Keratinocyte (primary cell): ENCODE measurements at regions not wholly inside any gene's neighbourhood (a gene's known extent, or its start where the extent isn't known, plus 50 kb on each side); places are given as distances from the start of the nearest gene placed in this dataset.

ENCODE experiments used
- DNase-seq: peaks from one replicate; pipeline ENCODE4 v3.0.0-alpha.2; 2011; ENCODE audit warnings: low read depth, missing footprints, low spot score
- FAIRE-seq: peaks from 2 replicates; lab custom pipeline; 2011; peaks lifted over from hg19 to GRCh38; lab: Jason Lieb, UNC
- H2AFZ ChIP-seq: 2 replicates; pipeline ENCODE4 v1.6.0; 2012; ENCODE audit warnings: low read length, control low read depth, inconsistent platforms; ENCODE audit not compliant: control insufficient read depth
- H3K27ac ChIP-seq: 2 replicates; pipeline ENCODE4 v1.5.1; 2011; ENCODE audit warnings: low read length; ENCODE audit not compliant: control insufficient read depth, insufficient read depth
- H3K27me3 ChIP-seq: 3 replicates; pipeline ENCODE4 v1.6.0; 2011; ENCODE audit warnings: low read length; ENCODE audit not compliant: control insufficient read depth, insufficient read depth; ENCODE audit errors: extremely low read depth
- H3K36me3 ChIP-seq, 2 experiments: 2 replicates in 1 of 2; 3 replicates in 1 of 2; pipeline ENCODE4 v1.5.1; 2011; ENCODE audit warnings: low read length in 2 of 2, mild to moderate bottlenecking in 1 of 2; ENCODE audit not compliant: control insufficient read depth in 2 of 2, insufficient read depth in 2 of 2; ENCODE audit errors: extremely low read depth in 1 of 2
- H3K4me1 ChIP-seq: 3 replicates; pipeline ENCODE4 v1.5.1; 2011; ENCODE audit warnings: low read length; ENCODE audit not compliant: control insufficient read depth, insufficient read depth; ENCODE audit errors: extremely low read depth
- H3K4me2 ChIP-seq: 3 replicates; pipeline ENCODE4 v1.6.0; 2011; ENCODE audit warnings: low read depth, low read length; ENCODE audit not compliant: control insufficient read depth, insufficient read depth; ENCODE audit errors: extremely low read depth
- H3K4me3 ChIP-seq, 3 experiments: fragments of 200-600 bp in 1 of 3; sonication (generic) in 1 of 3; 2 replicates in 2 of 3; 3 replicates in 1 of 3; pipeline ENCODE4 v1.5.1; 2011 to 2016; ENCODE audit warnings: low read length in 3 of 3, mild to moderate bottlenecking in 3 of 3, control low read depth in 2 of 3, inconsistent platforms in 1 of 3, low read depth in 1 of 3, mixed read lengths in 1 of 3, mixed run types in 1 of 3, moderate library complexity in 1 of 3; ENCODE audit not compliant: control insufficient read depth in 2 of 3, insufficient read depth in 2 of 3; ENCODE audit errors: extremely low read depth in 1 of 3
- H3K79me2 ChIP-seq: 2 replicates; pipeline ENCODE4 v1.6.0; 2012; ENCODE audit warnings: low read length; ENCODE audit not compliant: control insufficient read depth, insufficient read depth
- H3K9ac ChIP-seq: 3 replicates; pipeline ENCODE4 v1.6.0; 2011; ENCODE audit warnings: low read length; ENCODE audit not compliant: control insufficient read depth, insufficient read depth; ENCODE audit errors: extremely low read depth
- H3K9me1 ChIP-seq: 3 replicates; pipeline ENCODE4 v1.6.0; 2011; ENCODE audit warnings: low read length; ENCODE audit not compliant: control insufficient read depth, insufficient read depth; ENCODE audit errors: extremely low read depth
- H3K9me3 ChIP-seq: 2 replicates; pipeline ENCODE4 v1.5.1; 2012; ENCODE audit warnings: low read depth, low read length; ENCODE audit not compliant: control insufficient read depth
- H4K20me1 ChIP-seq: 3 replicates; pipeline ENCODE4 v1.6.0; 2011; ENCODE audit warnings: low read length; ENCODE audit not compliant: control insufficient read depth, insufficient read depth; ENCODE audit errors: extremely low read depth
- CTCF ChIP-seq, 3 experiments: IDR thresholded peaks in 1 of 3; conservative IDR thresholded peaks in 1 of 3; optimal IDR thresholded peaks in 1 of 3; 2 replicates in 2 of 3; 3 replicates in 1 of 3; pipeline versions ENCODE3 to v1.5.1; 2011; ENCODE audit warnings: low read length in 3 of 3, mild to moderate bottlenecking in 3 of 3, moderate library complexity in 2 of 3, control low read depth in 1 of 3, inconsistent platforms in 1 of 3; ENCODE audit not compliant: insufficient read depth in 2 of 3; ENCODE audit errors: extremely low read depth in 1 of 3
- EZH2 ChIP-seq: IDR thresholded peaks from one replicate; pipeline ENCODE4 v1.6.1; 2012; ENCODE audit warnings: inconsistent platforms, mild to moderate bottlenecking, low read length, moderate library complexity
- dilution Hi-C: fragments of 300-500 bp; cut with MboI; formaldehyde crosslinking; loops from one replicate; pipeline ENCODE4 v1.7.0; 2020; ENCODE audit warnings: low sequenced_read_pairs; ENCODE audit not compliant: extremely low pct_ligation_motif_present

- no peak overlapping the region for H3K4me3 ChIP-seq
- dilution Hi-C loops = no loop called here
- TF ChIP-seq CTCF (optimal IDR thresholded peaks at IDR 0.05 in 1 of 3, IDR thresholded peaks at IDR 0.05 in 1 of 3, conservative IDR thresholded peaks at IDR 0.05 in 1 of 3; ENCODE audit: extremely low read depth in 1 of 3, insufficient read depth in 2 of 3, low read length in 3 of 3) (no peak), EZH2 (no peak)
- no peak overlapping the region for H3K27ac ChIP-seq
- FAIRE-seq (no peak), DNase-seq (no peak)
- H3K4me2 ChIP-seq = no peak overlapping the region
- H3K36me3 ChIP-seq = no peaks in the 10 kb centered on the region
- H3K9me3 ChIP-seq = no peaks in the 10 kb centered on the region
- H4K20me1 ChIP-seq = no peaks in the 10 kb centered on the region
- H3K4me1 ChIP-seq = peaks cover 35% of the 10 kb centered on the region
- H3K79me2 ChIP-seq = no peaks in the 10 kb centered on the region
- no peaks in the 10 kb centered on the region for H3K27me3 ChIP-seq
- no peak overlapping the region for H2AFZ ChIP-seq
- no peak overlapping the region for H3K9ac ChIP-seq
- no peaks in the 10 kb centered on the region for H3K9me1 ChIP-seq
Measured at GRCh38 chr2:207477896-207478295, 51.9 kb upstream of the CREB1 start.

- no peaks in the 10 kb centered on the region for H3K36me3 ChIP-seq
- no peak for TF ChIP-seq EZH2
- no peak for TF ChIP-seq CTCF (optimal IDR thresholded peaks at IDR 0.05 in 1 of 3, IDR thresholded peaks at IDR 0.05 in 1 of 3, conservative IDR thresholded peaks at IDR 0.05 in 1 of 3; ENCODE audit: extremely low read depth in 1 of 3, insufficient read depth in 2 of 3, low read length in 3 of 3)
- no peaks in the 10 kb centered on the region for H4K20me1 ChIP-seq
- H3K79me2 ChIP-seq = no peaks in the 10 kb centered on the region
- peaks cover 31% of the 10 kb centered on the region for H3K4me1 ChIP-seq
- H3K9me3 ChIP-seq = no peaks in the 10 kb centered on the region
- H3K9ac ChIP-seq = no peak overlapping the region
- no peak for DNase-seq
- H3K9me1 ChIP-seq = no peaks in the 10 kb centered on the region
- no peak overlapping the region for H2AFZ ChIP-seq
- no peak overlapping the region for H3K27ac ChIP-seq
- no peak overlapping the region for H3K4me3 ChIP-seq
- no peaks in the 10 kb centered on the region for H3K27me3 ChIP-seq
- dilution Hi-C loops = no loop called here
- no peak overlapping the region for H3K4me2 ChIP-seq
- no peak for FAIRE-seq
Measured at GRCh38 chr2:207478572-207478971, 51.2 kb upstream of the CREB1 start.
